Lower leg skin (tissue), 3 donors: ENCODE measurements at regions not wholly inside any gene's neighbourhood (a gene's known extent, or its start where the extent isn't known, plus 50 kb on each side); places are given as distances from the start of the nearest gene placed in this dataset.

ENCODE experiments used
- POLR2A ChIP-seq, 2 donors: fragments of 450-650 bp; IDR thresholded peaks; one replicate each; pipeline ENCODE4 v1.6.1; 2016 to 2017; ENCODE audit warnings: antibody characterized with exemption in 2 of 2, mild to moderate bottlenecking in 1 of 2, moderate library complexity in 1 of 2
- TF ChIP-seq, protein P1 (sequence below), 3 donors: fragments of 450-650 bp; IDR thresholded peaks; one replicate each; pipeline ENCODE4 v1.5.1; 2016; ENCODE audit warnings: antibody characterized with exemption in 3 of 3, mild to moderate bottlenecking in 3 of 3, moderate library complexity in 2 of 3

GRCh38 chr2:217340176-217340575 lies 480.3 kb upstream of the TNP1 start:
- TF ChIP-seq POLR2A (IDR thresholded peaks at IDR 0.05) = no peak
- TF ChIP-seq, protein P1, sequence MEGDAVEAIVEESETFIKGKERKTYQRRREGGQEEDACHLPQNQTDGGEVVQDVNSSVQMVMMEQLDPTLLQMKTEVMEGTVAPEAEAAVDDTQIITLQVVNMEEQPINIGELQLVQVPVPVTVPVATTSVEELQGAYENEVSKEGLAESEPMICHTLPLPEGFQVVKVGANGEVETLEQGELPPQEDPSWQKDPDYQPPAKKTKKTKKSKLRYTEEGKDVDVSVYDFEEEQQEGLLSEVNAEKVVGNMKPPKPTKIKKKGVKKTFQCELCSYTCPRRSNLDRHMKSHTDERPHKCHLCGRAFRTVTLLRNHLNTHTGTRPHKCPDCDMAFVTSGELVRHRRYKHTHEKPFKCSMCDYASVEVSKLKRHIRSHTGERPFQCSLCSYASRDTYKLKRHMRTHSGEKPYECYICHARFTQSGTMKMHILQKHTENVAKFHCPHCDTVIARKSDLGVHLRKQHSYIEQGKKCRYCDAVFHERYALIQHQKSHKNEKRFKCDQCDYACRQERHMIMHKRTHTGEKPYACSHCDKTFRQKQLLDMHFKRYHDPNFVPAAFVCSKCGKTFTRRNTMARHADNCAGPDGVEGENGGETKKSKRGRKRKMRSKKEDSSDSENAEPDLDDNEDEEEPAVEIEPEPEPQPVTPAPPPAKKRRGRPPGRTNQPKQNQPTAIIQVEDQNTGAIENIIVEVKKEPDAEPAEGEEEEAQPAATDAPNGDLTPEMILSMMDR (IDR thresholded peaks at IDR 0.05) = no peak
